HG02973 (cell line): ENCODE measurements at regions not wholly inside any gene's neighbourhood (a gene's known extent, or its start where the extent isn't known, plus 50 kb on each side); places are given as distances from the start of the nearest gene placed in this dataset.
"Not testable (repeated sequence)": the region's sequence is repeated elsewhere in the genome, so short reads cannot be mapped to it uniquely, and the experiment has no call there.

Source experiments
- ATAC-seq: cut with Tn5 transposase; IDR thresholded peaks from one replicate; pipeline ENCODE4 v1.9.1; 2021; ENCODE audit warnings: moderate library complexity; ENCODE audit not compliant: unreplicated experiment

- ATAC-seq: no peak
These were observed 144.5 kb downstream of the MEX3B start for GRCh38 chr15:81901319-81901718.

GRCh38 chr15:81899730-81900129 lies 146.1 kb downstream of the MEX3B start:
- ATAC-seq: no peak

- ATAC-seq: no peak
These were observed 146.8 kb downstream of the MEX3B start for GRCh38 chr15:81899024-81899423.

GRCh38 chr15:81897057-81897677 lies 148.7 kb downstream of the MEX3B start:
- no peak for ATAC-seq

GRCh38 chr15:81896356-81896755 lies 149.5 kb downstream of the MEX3B start:
- ATAC-seq: no peak

GRCh38 chr15:81895723-81896122 lies 150.1 kb downstream of the MEX3B start:
- ATAC-seq: no peak

GRCh38 chr15:81894061-81894460 lies 151.8 kb downstream of the MEX3B start:
- no peak for ATAC-seq

- ATAC-seq: no peak
These were observed 152.5 kb downstream of the MEX3B start for GRCh38 chr15:81893182-81893835.

GRCh38 chr15:81890496-81890895 lies 155.3 kb downstream of the MEX3B start:
- ATAC-seq: no peak

GRCh38 chr15:81889485-81889881 lies 156.3 kb downstream of the MEX3B start:
- ATAC-seq: no peak

GRCh38 chr15:81888748-81889484 lies 156.9 kb downstream of the MEX3B start:
- no peak for ATAC-seq

GRCh38 chr15:81887912-81888311 lies 157.9 kb downstream of the MEX3B start:
- no peak for ATAC-seq

GRCh38 chr15:81887188-81887587 lies 158.6 kb downstream of the MEX3B start:
- ATAC-seq: not testable (repeated sequence)

- no peak for ATAC-seq
These were observed 159.2 kb downstream of the MEX3B start for GRCh38 chr15:81886591-81886990.

GRCh38 chr15:81886080-81886479 lies 159.7 kb downstream of the MEX3B start:
- ATAC-seq: no peak

GRCh38 chr15:81885135-81885534 lies 160.7 kb downstream of the MEX3B start:
- no peak for ATAC-seq

GRCh38 chr15:81882504-81882903 lies 163.3 kb downstream of the MEX3B start:
- no peak for ATAC-seq

- ATAC-seq: no peak
These were observed 165.0 kb downstream of the MEX3B start for GRCh38 chr15:81880833-81881232.

GRCh38 chr15:81880314-81880713 lies 165.5 kb downstream of the MEX3B start:
- ATAC-seq: no peak

- ATAC-seq: not testable (repeated sequence)
These were observed 170.1 kb downstream of the MEX3B start for GRCh38 chr15:81875717-81876116.

GRCh38 chr15:81870746-81871106 lies 175.1 kb downstream of the MEX3B start:
- ATAC-seq: not testable (repeated sequence)

- ATAC-seq: not testable (repeated sequence)
These were observed 175.6 kb downstream of the MEX3B start for GRCh38 chr15:81870062-81870745.
